SK-N-SH (cell line): ENCODE measurements at regions not wholly inside any gene's neighbourhood (a gene's known extent, or its start where the extent isn't known, plus 50 kb on each side); places are given as distances from the start of the nearest gene placed in this dataset.

Experiments
- CTCF ChIA-PET: fragments of 300-600, 350-600 bp; formaldehyde crosslinking; extraction: SDS; loops from one replicate; lab custom pipeline; 2021; lab: Yijun Ruan, JAX
- POLR2A ChIA-PET: fragments of 350-600 bp; sonication (Branson Sonifier 250); formaldehyde crosslinking; extraction: SDS; loops from one replicate; lab custom pipeline; 2020; ENCODE audit warnings: antibody characterized with exemption, inconsistent platforms; lab: Yijun Ruan, JAX
- DNase-seq: peaks from one replicate; pipeline ENCODE4 v3.0.0; 2012
- H2AFZ ChIP-seq: fragments of 200-600 bp; sonication (generic); 2 replicates; pipeline ENCODE4 v1.8.1; 2016; ENCODE audit warnings: antibody characterized with exemption, mild to moderate bottlenecking, low read depth
- H3F3A ChIP-seq: fragments of 200-600 bp; sonication (generic); replicated peaks from 2 replicates; pipeline ENCODE3; 2016; ENCODE audit warnings: antibody characterized with exemption, mild to moderate bottlenecking; ENCODE audit not compliant: insufficient read depth
- H3K27ac ChIP-seq, 2 experiments: fragments of 200-500 bp in 1 of 2; fragments of 200-600 bp in 1 of 2; sonication (Bioruptor generic) in 1 of 2; sonication (generic), shearing (Covaris generic) in 1 of 2; 2 replicates each; pipeline versions ENCODE4 v1.5.1 to v1.6.1; 2014 to 2016; ENCODE audit warnings: low read depth in 2 of 2, inconsistent platforms in 1 of 2, low read length in 1 of 2, mild to moderate bottlenecking in 1 of 2, mixed read lengths in 1 of 2
- H3K27me3 ChIP-seq: fragments of 200-600 bp; sonication (generic), shearing (Covaris generic); 2 replicates; pipeline ENCODE4 v1.6.1; 2016; ENCODE audit warnings: mixed run types; ENCODE audit not compliant: insufficient read depth
- H3K36me3 ChIP-seq, 2 experiments: fragments of 200-500 bp in 1 of 2; fragments of 200-600 bp in 1 of 2; sonication (Bioruptor generic) in 1 of 2; sonication (generic) in 1 of 2; replicated peaks in 1 of 2; 2 replicates each; pipeline versions ENCODE3 to v1.5.1; 2014 to 2016; ENCODE audit warnings: low read length in 1 of 2, mild to moderate bottlenecking in 1 of 2; ENCODE audit not compliant: insufficient read depth in 2 of 2, control insufficient read depth in 1 of 2
- H3K4me1 ChIP-seq, 2 experiments: fragments of 200-500 bp in 1 of 2; fragments of 200-600 bp in 1 of 2; sonication (Bioruptor generic) in 1 of 2; sonication (generic), shearing (Covaris generic) in 1 of 2; 2 replicates each; pipeline versions ENCODE4 v1.5.1 to v1.6.1; 2014 to 2016; ENCODE audit warnings: low read depth in 1 of 2, low read length in 1 of 2, mixed run types in 1 of 2; ENCODE audit not compliant: insufficient read depth in 2 of 2, control insufficient read depth in 1 of 2
- H3K4me2 ChIP-seq: fragments of 200-600 bp; sonication (generic), shearing (Covaris generic); 2 replicates; pipeline ENCODE4 v1.6.1; 2017; ENCODE audit warnings: mixed run types
- H3K4me3 ChIP-seq, 2 experiments: fragments of 200-500 bp in 1 of 2; fragments of 200-600 bp in 1 of 2; sonication (Bioruptor generic) in 1 of 2; sonication (generic), shearing (Covaris generic) in 1 of 2; 2 replicates each; pipeline versions ENCODE4 v1.5.1 to v1.8.1; 2014 to 2016; ENCODE audit warnings: low read depth in 2 of 2, inconsistent platforms in 1 of 2, low read length in 1 of 2, mild to moderate bottlenecking in 1 of 2, mixed read lengths in 1 of 2, moderate library complexity in 1 of 2
- H3K79me2 ChIP-seq: fragments of 200-600 bp; sonication (generic); 2 replicates; pipeline ENCODE4 v1.8.1; 2017; ENCODE audit warnings: mild to moderate bottlenecking; ENCODE audit not compliant: insufficient read depth
- H3K9ac ChIP-seq: fragments of 200-600 bp; sonication (generic); 2 replicates; pipeline ENCODE4 v1.6.1; 2017; ENCODE audit warnings: mixed run types
- H3K9me2 ChIP-seq: fragments of 200-600 bp; sonication (generic); 2 replicates; pipeline ENCODE4 v1.6.1; 2017; ENCODE audit warnings: mixed run types
- H3K9me3 ChIP-seq: fragments of 200-600 bp; sonication (generic); 2 replicates; pipeline ENCODE4 v1.6.1; 2017; ENCODE audit warnings: mixed run types, mild to moderate bottlenecking, moderate library complexity
- H4K20me1 ChIP-seq: fragments of 200-600 bp; sonication (generic); 2 replicates; pipeline ENCODE4 v1.6.1; 2017; ENCODE audit warnings: mild to moderate bottlenecking, mixed run types; ENCODE audit not compliant: insufficient read depth
- CTCF ChIP-seq: fragments of 200-600 bp; sonication (generic); IDR thresholded peaks from 2 replicates; pipeline ENCODE4 v1.6.1; 2017; ENCODE audit warnings: antibody characterized with exemption, mild to moderate bottlenecking, moderate library complexity
- GABPA ChIP-seq: IDR thresholded peaks from 2 replicates; pipeline ENCODE4 v1.4.0; 2012; ENCODE audit warnings: low read depth, mild to moderate bottlenecking
- NFIC ChIP-seq: IDR thresholded peaks from 2 replicates; pipeline ENCODE4 v1.4.0; 2012; ENCODE audit warnings: borderline replicate concordance
- RAD21 ChIP-seq: IDR thresholded peaks from 2 replicates; pipeline ENCODE4 v1.6.1; 2012; ENCODE audit warnings: mild to moderate bottlenecking, low read length
- RFX5 ChIP-seq: IDR thresholded peaks from 2 replicates; pipeline ENCODE4 v1.6.1; 2012; ENCODE audit warnings: mild to moderate bottlenecking, improper control_type of control experiment, low read length
- SIN3A ChIP-seq: IDR thresholded peaks from 2 replicates; pipeline ENCODE4 v1.6.1; 2012; ENCODE audit warnings: low read depth, mild to moderate bottlenecking, low read length, moderate library complexity, borderline replicate concordance
- SMC3 ChIP-seq: IDR thresholded peaks from 2 replicates; pipeline ENCODE4 v1.6.1; 2012; ENCODE audit warnings: low read depth, low read length, improper control_type of control experiment
- TAF1 ChIP-seq: IDR thresholded peaks from 2 replicates; pipeline ENCODE4 v1.6.1; 2012; ENCODE audit warnings: low read depth, mild to moderate bottlenecking, low read length, moderate library complexity, borderline replicate concordance
- TCF12 ChIP-seq: IDR thresholded peaks from 2 replicates; pipeline ENCODE4 v1.4.0; 2012
- YY1 ChIP-seq: IDR thresholded peaks from 2 replicates; pipeline ENCODE4 v1.4.0; 2012; ENCODE audit warnings: low read depth, mild to moderate bottlenecking
- WGBS: methylation state at CpG from one replicate; pipeline ENCODE4 v1.1.6; 2017; ENCODE audit warnings: low lambda C conversion rate; 5-methylcytosine and 5-hydroxymethylcytosine counted together
- TF ChIP-seq, protein P1 (sequence below): fragments of 150-350 bp; IDR thresholded peaks from 2 replicates; pipeline ENCODE4 v1.6.1; 2017; ENCODE audit warnings: antibody characterized with exemption, low read length, low read depth, borderline replicate concordance
- TF ChIP-seq, protein P2 (sequence below): IDR thresholded peaks from 2 replicates; pipeline ENCODE4 v1.4.0; 2012; ENCODE audit warnings: low read depth, borderline replicate concordance
- TF ChIP-seq, protein P3 (sequence below): IDR thresholded peaks from 2 replicates; pipeline ENCODE4 v1.4.0; 2012; ENCODE audit warnings: low read depth

- H3K36me3 ChIP-seq = no peaks in the 10 kb centered on the region
- no peaks in the 10 kb centered on the region for H3K9me3 ChIP-seq
- ChIA-PET POLR2A (no interaction called here), CTCF (no interaction called here)
- H3K27ac ChIP-seq = no peak overlapping the region
- no peaks in the 10 kb centered on the region for H3K9me2 ChIP-seq
- no peaks in the 10 kb centered on the region; a peak in 1 of 4 replicates for H3K4me1 ChIP-seq
- no peaks in the 10 kb centered on the region for H3K79me2 ChIP-seq
- no peaks in the 10 kb centered on the region for H3F3A ChIP-seq
- no peaks in the 10 kb centered on the region for H4K20me1 ChIP-seq
- TF ChIP-seq CTCF = no peak
- TF ChIP-seq GABPA = no peak
- no peak for TF ChIP-seq SMC3
- TF ChIP-seq, protein P1, sequence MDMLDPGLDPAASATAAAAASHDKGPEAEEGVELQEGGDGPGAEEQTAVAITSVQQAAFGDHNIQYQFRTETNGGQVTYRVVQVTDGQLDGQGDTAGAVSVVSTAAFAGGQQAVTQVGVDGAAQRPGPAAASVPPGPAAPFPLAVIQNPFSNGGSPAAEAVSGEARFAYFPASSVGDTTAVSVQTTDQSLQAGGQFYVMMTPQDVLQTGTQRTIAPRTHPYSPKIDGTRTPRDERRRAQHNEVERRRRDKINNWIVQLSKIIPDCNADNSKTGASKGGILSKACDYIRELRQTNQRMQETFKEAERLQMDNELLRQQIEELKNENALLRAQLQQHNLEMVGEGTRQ = no peak
- TF ChIP-seq SIN3A = no peak
- TF ChIP-seq NFIC = no peak
- no peak for TF ChIP-seq RAD21
- no peak for TF ChIP-seq YY1
- TF ChIP-seq TCF12 = no peak
- no peak overlapping the region for H3K4me3 ChIP-seq
- no peak overlapping the region for H3K4me2 ChIP-seq
- no peak for DNase-seq
- H2AFZ ChIP-seq = no peak overlapping the region
- H3K9ac ChIP-seq = no peak overlapping the region
- H3K27me3 ChIP-seq = no peaks in the 10 kb centered on the region
Observed at GRCh38 chr16:35569413-35569812, 2110.0 kb downstream of the TP53TG3F start.

DNA sequence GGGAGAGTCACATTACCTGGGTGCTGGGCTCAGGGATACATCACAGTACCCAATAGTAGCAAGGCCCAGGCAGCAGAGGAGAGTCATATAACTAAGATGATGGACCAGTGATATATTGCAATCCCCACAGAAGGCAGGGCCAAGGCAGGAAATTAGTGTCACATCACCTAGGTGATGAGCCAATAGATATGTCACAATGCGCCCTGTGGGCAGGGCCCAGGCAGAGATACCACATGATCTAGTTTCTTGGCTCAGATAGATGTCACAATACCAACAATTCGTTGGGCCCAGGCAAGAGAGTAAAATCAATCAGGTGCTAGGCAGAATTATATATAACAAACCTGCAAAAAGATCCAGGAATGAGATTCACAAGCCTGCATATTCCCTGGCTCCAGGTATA is 2111.5 kb downstream of the TP53TG3F start:
- no peaks in the 10 kb centered on the region for H3K79me2 ChIP-seq
- TF ChIP-seq, protein P2, sequence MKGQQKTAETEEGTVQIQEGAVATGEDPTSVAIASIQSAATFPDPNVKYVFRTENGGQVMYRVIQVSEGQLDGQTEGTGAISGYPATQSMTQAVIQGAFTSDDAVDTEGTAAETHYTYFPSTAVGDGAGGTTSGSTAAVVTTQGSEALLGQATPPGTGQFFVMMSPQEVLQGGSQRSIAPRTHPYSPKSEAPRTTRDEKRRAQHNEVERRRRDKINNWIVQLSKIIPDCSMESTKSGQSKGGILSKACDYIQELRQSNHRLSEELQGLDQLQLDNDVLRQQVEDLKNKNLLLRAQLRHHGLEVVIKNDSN = no peak
- TF ChIP-seq RFX5 (no peak), TAF1 (no peak), NFIC (no peak)
- TF ChIP-seq, protein P3, sequence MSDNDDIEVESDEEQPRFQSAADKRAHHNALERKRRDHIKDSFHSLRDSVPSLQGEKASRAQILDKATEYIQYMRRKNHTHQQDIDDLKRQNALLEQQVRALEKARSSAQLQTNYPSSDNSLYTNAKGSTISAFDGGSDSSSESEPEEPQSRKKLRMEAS = no peak
- TF ChIP-seq, all 33 proteins: peak for 0
- Histone ChIP-seq H3K27ac (no peak overlapping the region), H3K27me3 (no peaks in the 10 kb centered on the region), H3K9me3 (no peaks in the 10 kb centered on the region), H3K9me2 (no peaks in the 10 kb centered on the region), H3K4me1 (no peaks in the 10 kb centered on the region; a peak in 1 of 4 replicates), H3F3A (no peaks in the 10 kb centered on the region), H3K4me2 (no peak overlapping the region), H3K4me3 (no peak overlapping the region), H2AFZ (no peak overlapping the region), H3K36me3 (no peaks in the 10 kb centered on the region), H4K20me1 (no peaks in the 10 kb centered on the region), H3K9ac (no peak overlapping the region)
- DNase-seq = no peak
- CTCF ChIA-PET = no interaction called here
- POLR2A ChIA-PET = no interaction called here
- 9% methylated on average over 2 of the region's 2 CpGs for WGBS
